Sigmoid colon (tissue), 4 donors: ENCODE measurements at regions not wholly inside any gene's neighbourhood (a gene's known extent, or its start where the extent isn't known, plus 50 kb on each side); places are given as distances from the start of the nearest gene placed in this dataset.

Source experiments
- CTCF ChIP-seq, 4 experiments: fragments of 450-650 bp in 3 of 4; fragments of 200-600 bp in 1 of 4; IDR thresholded peaks; one replicate each; pipeline ENCODE4 v1.5.1; 2016 to 2019; ENCODE audit warnings: antibody characterized with exemption in 4 of 4, mild to moderate bottlenecking in 3 of 4, moderate library complexity in 2 of 4
- POLR2AphosphoS5 ChIP-seq, 4 donors: sonication (generic); formaldehyde crosslinking; IDR thresholded peaks; one replicate each; pipeline ENCODE4 v1.6.1; 2017; ENCODE audit warnings: antibody characterized with exemption in 4 of 4

- TF ChIP-seq CTCF (IDR thresholded peaks at IDR 0.05) (no peak), POLR2AphosphoS5 (IDR thresholded peaks at IDR 0.05) (no peak)
These were observed 379.9 kb upstream of the EPHA7 start for GRCh38 chr6:93799226-93799625.
